ENCODE measurements at regions not wholly inside any gene's neighbourhood (a gene's known extent, or its start where the extent isn't known, plus 50 kb on each side); places are given as distances from the start of the nearest gene placed in this dataset.

DNA sequence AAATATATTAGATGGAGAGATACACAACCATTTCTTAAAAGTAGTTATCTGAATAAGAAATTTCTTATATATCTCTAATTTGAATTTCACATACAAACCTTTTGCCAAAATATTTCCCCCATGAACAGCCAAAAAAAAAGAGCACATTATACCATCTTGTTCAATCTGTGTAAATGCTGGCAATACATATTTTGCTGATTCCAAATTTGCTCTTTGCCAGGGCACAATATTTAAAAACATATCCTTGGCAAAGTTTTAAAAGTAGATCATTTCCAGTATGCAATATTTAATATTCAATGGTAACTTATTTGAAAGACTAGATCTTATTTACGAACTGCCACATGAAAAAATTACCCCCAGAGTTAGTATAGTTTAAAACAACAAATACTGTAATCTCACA is 204.2 kb downstream of the CBLN2 start:
- intact Hi-C loops (cut with DNase I; ENCODE audit: low total_unique reads) = no loop called here
- Histone ChIP-seq H3K27ac (no peak overlapping the region), H3K4me3 (no peak overlapping the region), H3K36me3 (no peaks in the 10 kb centered on the region), H3K9me3 (no peaks in the 10 kb centered on the region), H3K27me3 (no peaks in the 10 kb centered on the region), H3K4me1 (no peaks in the 10 kb centered on the region)
- TF ChIP-seq CTCF (IDR thresholded peaks at IDR 0.05) (no peak), POLR2A (IDR thresholded peaks at IDR 0.05) (no peak)
- no peak for DNase-seq

DNA sequence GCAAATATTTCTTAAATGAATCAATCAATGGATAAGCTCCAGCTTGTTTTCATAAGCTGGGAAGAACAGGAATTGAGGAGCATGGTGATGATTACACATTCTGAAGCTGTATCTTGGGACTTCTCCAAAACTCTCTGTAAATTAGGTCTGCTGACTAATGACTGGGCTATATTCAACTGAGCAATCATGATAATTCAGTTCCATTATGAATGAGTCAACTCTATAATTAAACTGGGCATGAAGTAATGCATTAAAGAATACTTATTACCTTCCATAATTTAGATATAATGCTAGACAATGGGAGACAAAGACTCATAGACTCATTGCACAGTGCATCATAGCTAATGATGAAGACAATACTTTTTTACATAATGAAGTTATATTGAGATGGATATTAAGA is 207.4 kb downstream of the CBLN2 start:
- intact Hi-C loops (cut with DNase I; ENCODE audit: low total_unique reads) = no loop called here
- no peak for DNase-seq
- no peaks in the 10 kb centered on the region for H3K36me3 ChIP-seq
- no peaks in the 10 kb centered on the region for H3K9me3 ChIP-seq
- no peak overlapping the region for H3K4me3 ChIP-seq
- TF ChIP-seq POLR2A (IDR thresholded peaks at IDR 0.05) = no peak
- TF ChIP-seq CTCF (IDR thresholded peaks at IDR 0.05) = no peak
- no peaks in the 10 kb centered on the region for H3K27me3 ChIP-seq
- no peak overlapping the region for H3K27ac ChIP-seq
- H3K4me1 ChIP-seq = no peaks in the 10 kb centered on the region

DNA sequence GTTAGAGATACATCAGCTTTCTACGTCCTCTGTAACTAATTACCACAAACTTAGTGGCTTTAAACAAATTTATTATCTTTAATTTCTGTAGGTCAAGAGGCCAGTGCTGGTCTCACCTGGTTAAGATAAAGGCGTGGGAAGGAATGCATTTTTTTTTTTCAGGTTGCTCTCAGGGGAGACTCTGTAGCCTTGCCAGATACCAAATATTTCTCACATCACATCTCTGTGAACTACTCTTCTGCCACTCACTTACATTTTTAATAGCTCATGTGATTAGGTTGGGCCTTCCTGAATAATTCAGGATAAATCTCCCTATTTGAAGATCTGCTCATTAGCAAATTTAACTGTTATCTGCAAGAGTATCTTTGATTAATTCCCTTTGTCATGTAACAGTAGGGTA is 214.6 kb downstream of the CBLN2 start:
- Histone ChIP-seq H3K4me1 (no peaks in the 10 kb centered on the region), H3K9me3 (no peaks in the 10 kb centered on the region), H3K36me3 (no peaks in the 10 kb centered on the region), H3K4me3 (no peak overlapping the region), H3K27me3 (no peaks in the 10 kb centered on the region), H3K27ac (no peak overlapping the region)
- intact Hi-C loops (cut with DNase I; ENCODE audit: low total_unique reads) = no loop called here
- DNase-seq = no peak
- TF ChIP-seq POLR2A (IDR thresholded peaks at IDR 0.05) (no peak), CTCF (IDR thresholded peaks at IDR 0.05) (no peak)

DNA sequence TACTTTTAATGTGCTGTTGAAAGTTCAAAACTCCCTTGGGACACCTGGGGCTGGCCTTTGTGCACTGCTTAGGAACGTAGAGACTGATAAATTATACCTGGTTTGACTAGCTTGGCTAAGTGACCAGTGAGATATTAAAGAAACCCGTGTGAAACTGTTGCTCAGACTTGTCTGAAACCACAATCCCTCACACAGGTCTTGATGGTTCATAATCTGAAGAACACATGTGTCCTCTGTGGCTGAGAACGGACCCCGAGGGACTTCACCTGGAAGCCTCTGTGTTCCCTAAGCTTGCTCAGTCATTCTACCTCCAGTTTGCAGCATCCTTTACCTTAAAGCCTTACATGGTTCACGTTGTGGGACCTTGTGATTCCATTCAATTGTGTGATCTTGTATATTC is 218.8 kb downstream of the CBLN2 start:
- Histone ChIP-seq H3K4me1 (no peaks in the 10 kb centered on the region), H3K27ac (no peak overlapping the region), H3K27me3 (no peaks in the 10 kb centered on the region), H3K36me3 (no peaks in the 10 kb centered on the region), H3K9me3 (no peaks in the 10 kb centered on the region), H3K4me3 (no peak overlapping the region)
- no peak for DNase-seq
- intact Hi-C loops (cut with DNase I; ENCODE audit: low total_unique reads) = no loop called here
- no peak for TF ChIP-seq CTCF (IDR thresholded peaks at IDR 0.05)
- no peak for TF ChIP-seq POLR2A (IDR thresholded peaks at IDR 0.05)

GRCh38 chr18:72324677-72325076 is 219.5 kb downstream of the CBLN2 start:
- Histone ChIP-seq H3K4me3 (no peak overlapping the region), H3K36me3 (no peaks in the 10 kb centered on the region), H3K27ac (no peak overlapping the region), H3K27me3 (no peaks in the 10 kb centered on the region), H3K4me1 (no peaks in the 10 kb centered on the region), H3K9me3 (no peaks in the 10 kb centered on the region)
- no peak for DNase-seq
- intact Hi-C loops (cut with DNase I; ENCODE audit: low total_unique reads) = no loop called here
- TF ChIP-seq POLR2A (IDR thresholded peaks at IDR 0.05) (no peak), CTCF (IDR thresholded peaks at IDR 0.05) (no peak)

Measured in uterus (tissue), 3 donors.